ENCODE measurements at regions not wholly inside any gene's neighbourhood (a gene's known extent, or its start where the extent isn't known, plus 50 kb on each side); places are given as distances from the start of the nearest gene placed in this dataset.
"Not testable (repeated sequence)": the region's sequence is repeated elsewhere in the genome, so short reads cannot be mapped to it uniquely, and the experiment has no call there.

GRCh38 chr13:110809871-110810486, 96.5 kb downstream of the ING1 start:
- no peak for DNase-seq (ENCODE audit: low read depth in 2 of 2)

GRCh38 chr13:110811008-110811720, 97.7 kb downstream of the ING1 start:
- DNase-seq (ENCODE audit: low read depth in 2 of 2): no peak

GRCh38 chr13:110811771-110812120, 98.2 kb downstream of the ING1 start:
- DNase-seq (ENCODE audit: low read depth in 2 of 2): no peak

- no peak for DNase-seq (ENCODE audit: low read depth in 2 of 2)
These were observed 98.8 kb downstream of the ING1 start for GRCh38 chr13:110812121-110812868.

- DNase-seq (ENCODE audit: low read depth in 2 of 2): no peak
These were observed 99.6 kb downstream of the ING1 start for GRCh38 chr13:110812869-110813645.

- no peak for DNase-seq (ENCODE audit: low read depth in 2 of 2)
These were observed 100.4 kb downstream of the ING1 start for GRCh38 chr13:110813646-110814624.

GRCh38 chr13:110815471-110816204, 99.2 kb downstream of the ANKRD10 start:
- DNase-seq (ENCODE audit: low read depth in 2 of 2): no peak

GRCh38 chr13:110816500-110816899, 98.4 kb downstream of the ANKRD10 start:
- DNase-seq (ENCODE audit: low read depth in 2 of 2): no peak

GRCh38 chr13:110817143-110817542, 97.7 kb downstream of the ANKRD10 start:
- no peak for DNase-seq (ENCODE audit: low read depth in 2 of 2)

GRCh38 chr13:110818747-110819146, 96.1 kb downstream of the ANKRD10 start:
- DNase-seq (ENCODE audit: low read depth in 2 of 2): no peak

- DNase-seq (ENCODE audit: low read depth in 2 of 2): peak; percentile 47 to 55
These were observed 95.5 kb downstream of the ANKRD10 start for GRCh38 chr13:110819203-110820014.

GRCh38 chr13:110820322-110820721, 94.5 kb downstream of the ANKRD10 start:
- no peak for DNase-seq (ENCODE audit: low read depth in 2 of 2)

GRCh38 chr13:110821837-110822668, 92.8 kb downstream of the ANKRD10 start:
- not testable (repeated sequence) for DNase-seq (ENCODE audit: low read depth in 2 of 2)

GRCh38 chr13:110822669-110822945, 92.3 kb downstream of the ANKRD10 start:
- no peak for DNase-seq (ENCODE audit: low read depth in 2 of 2)

- DNase-seq (ENCODE audit: low read depth in 2 of 2): no peak
These were observed 90.1 kb downstream of the ANKRD10 start for GRCh38 chr13:110824702-110825300.

- DNase-seq (ENCODE audit: low read depth in 2 of 2): no peak
These were observed 89.4 kb downstream of the ANKRD10 start for GRCh38 chr13:110825516-110825915.

- no peak for DNase-seq (ENCODE audit: low read depth in 2 of 2)
These were observed 88.8 kb downstream of the ANKRD10 start for GRCh38 chr13:110826101-110826500.
